PC-3 (cell line): ENCODE measurements at regions not wholly inside any gene's neighbourhood (a gene's known extent, or its start where the extent isn't known, plus 50 kb on each side); places are given as distances from the start of the nearest gene placed in this dataset.

Source experiments
- ATAC-seq: fragments of 200-7000 bp; cut with Tn5 transposase; 2 replicates; pipeline ENCODE4 v1.9.1; 2020; ENCODE audit warnings: mild to moderate bottlenecking, moderate library complexity
- BruUV-seq: library from RNA; stranded (reverse); fragments of 400-500 nt; replicated peaks from 2 replicates; lab custom pipeline; 2021; lab: Mats Ljungman, UMichigan
- CTCF ChIA-PET: fragments of 300-600 bp; sonication (Branson Sonifier 250); formaldehyde crosslinking; loops from one replicate; lab custom pipeline; 2022; ENCODE audit warnings: antibody characterized with exemption; lab: Charles Lee
- POLR2A ChIA-PET: fragments of 300-600 bp; sonication (Branson Sonifier 250); formaldehyde crosslinking; loops from one replicate; lab custom pipeline; 2022; ENCODE audit warnings: antibody characterized with exemption; ENCODE audit not compliant: unreplicated experiment; lab: Charles Lee
- DNase-seq: peaks from one replicate; pipeline ENCODE4 v3.0.0-alpha.2; 2015
- H2AFZ ChIP-seq: fragments of 300-600 bp; sonication (generic); 2 replicates; pipeline ENCODE4 v1.6.0; 2016; ENCODE audit warnings: antibody characterized with exemption, low read length
- H3F3A ChIP-seq: fragments of 300-600 bp; sonication (generic); one replicate; pipeline ENCODE4 v1.6.0; 2017; ENCODE audit warnings: antibody characterized with exemption, low read length, control low read depth, mild to moderate bottlenecking; ENCODE audit not compliant: unreplicated experiment
- H3K27ac ChIP-seq: fragments of 300-600 bp; sonication (generic); 2 replicates; pipeline ENCODE4 v1.5.1; 2016; ENCODE audit warnings: mild to moderate bottlenecking, low read length
- H3K27me3 ChIP-seq: fragments of 300-600 bp; sonication (generic); 2 replicates; pipeline ENCODE4 v1.6.1; 2016; ENCODE audit warnings: low read length, mixed read lengths
- H3K36me3 ChIP-seq: fragments of 300-600 bp; sonication (generic); 2 replicates; pipeline ENCODE4 v1.6.1; 2016; ENCODE audit warnings: low read depth, mixed run types, low read length, mixed read lengths
- H3K4me1 ChIP-seq: fragments of 300-600 bp; sonication (generic); 2 replicates; pipeline ENCODE4 v1.5.1; 2016; ENCODE audit warnings: low read length; ENCODE audit not compliant: insufficient read depth
- H3K4me2 ChIP-seq: fragments of 300-600 bp; sonication (generic); 2 replicates; pipeline ENCODE4 v1.6.0; 2016; ENCODE audit warnings: low read length
- H3K4me3 ChIP-seq: fragments of 300-600 bp; sonication (generic); 2 replicates; pipeline ENCODE4 v1.5.1; 2016; ENCODE audit warnings: mild to moderate bottlenecking, low read length, mixed read lengths
- H3K79me2 ChIP-seq: fragments of 300-600 bp; sonication (generic); 2 replicates; pipeline ENCODE4 v1.6.1; 2017; ENCODE audit warnings: low read length, mixed read lengths
- H3K9ac ChIP-seq: fragments of 300-600 bp; sonication (generic); 2 replicates; pipeline ENCODE4 v1.6.0; 2016; ENCODE audit warnings: mild to moderate bottlenecking, low read length
- H3K9me2 ChIP-seq: fragments of 300-600 bp; sonication (generic); replicated peaks from 2 replicates; pipeline ENCODE4 v1.6.1; 2016; ENCODE audit warnings: mixed run types, low read length, mixed read lengths
- H3K9me3 ChIP-seq: fragments of 300-600 bp; sonication (generic); 2 replicates; pipeline ENCODE4 v1.6.1; 2016; ENCODE audit warnings: low read length, mixed read lengths
- H4K20me1 ChIP-seq: fragments of 300-600 bp; sonication (generic); 2 replicates; pipeline ENCODE4 v1.6.1; 2016; ENCODE audit warnings: low read length, mixed read lengths
- CTCF ChIP-seq: fragments of 300-600 bp; sonication (generic); conservative IDR thresholded peaks from 2 replicates; pipeline ENCODE4 v1.5.1; 2017; ENCODE audit warnings: antibody characterized with exemption, low read depth, mild to moderate bottlenecking, low read length
- EZH2 ChIP-seq: fragments of 300-600 bp; sonication (generic); IDR thresholded peaks from one replicate; pipeline ENCODE4 v1.6.1; 2017; ENCODE audit warnings: antibody characterized with exemption, mild to moderate bottlenecking, low read length; ENCODE audit not compliant: unreplicated experiment
- EZH2phosphoT487 ChIP-seq: fragments of 300-600 bp; sonication (generic); IDR thresholded peaks from 2 replicates; pipeline ENCODE4 v1.6.1; 2018; ENCODE audit warnings: mild to moderate bottlenecking, antibody characterized with exemption, low read length, borderline replicate concordance
- intact Hi-C: fragments of 100-400 bp; cut with micrococcal nuclease; formaldehyde crosslinking; loops from 2 replicates; pipeline ENCODE4 v1.9.0; 2023

DNA sequence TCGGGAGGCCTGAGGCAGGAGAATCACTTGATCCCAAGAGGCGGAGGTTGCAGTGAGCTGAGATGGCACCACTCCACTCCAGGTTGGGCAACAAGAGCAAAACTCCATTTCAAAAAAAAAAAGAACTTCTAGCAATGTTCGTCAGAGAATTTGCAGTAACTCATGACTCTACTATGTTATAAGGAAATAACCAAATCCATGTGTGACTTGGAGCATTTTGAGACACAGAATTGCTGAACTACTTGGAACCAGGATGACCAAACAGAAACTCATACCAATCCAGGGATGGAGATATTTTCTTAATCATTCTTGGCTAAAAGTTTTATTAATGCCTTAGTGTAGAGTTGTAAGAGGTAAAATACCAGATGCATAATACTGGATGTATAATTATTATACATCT, 99.9 kb upstream of the BNC2 start:
- H3K27ac ChIP-seq, result no peak overlapping the region
- POLR2A ChIA-PET, result no interaction called here
- no peak overlapping the region for H3K9ac ChIP-seq
- no peak overlapping the region for H3K4me2 ChIP-seq
- H3K9me2 ChIP-seq, result no peaks in the 10 kb centered on the region
- no TSS peak for BruUV-seq
- no peak overlapping the region for H3K4me3 ChIP-seq
- no peaks in the 10 kb centered on the region for H3K36me3 ChIP-seq
- no peaks in the 10 kb centered on the region for H3F3A ChIP-seq
- ATAC-seq (no peak), DNase-seq (no peak)
- TF ChIP-seq EZH2 (no peak), EZH2phosphoT487 (no peak), CTCF (no peak)
- no peaks in the 10 kb centered on the region for H3K9me3 ChIP-seq
- H4K20me1 ChIP-seq, result no peaks in the 10 kb centered on the region
- intact Hi-C loops, result no loop called here
- no peaks in the 10 kb centered on the region for H3K79me2 ChIP-seq
- no peak overlapping the region for H2AFZ ChIP-seq
- CTCF ChIA-PET, result no interaction called here
- no peaks in the 10 kb centered on the region for H3K27me3 ChIP-seq
- H3K4me1 ChIP-seq, result no peaks in the 10 kb centered on the region

GRCh38 chr9:16964228-16964627, 93.8 kb upstream of the BNC2 start:
- no peaks in the 10 kb centered on the region for H3K36me3 ChIP-seq
- ChIA-PET CTCF (no interaction called here), POLR2A (interaction anchor here (0.5 to 0.6 kb wide), 2 partner anchors 300 to 906 kb away, joined by 4 read pairs; no protein-coding TSS in a partner anchor)
- peak overlapping the region; percentile 74 for H3K4me2 ChIP-seq
- H4K20me1 ChIP-seq, result no peaks in the 10 kb centered on the region
- ATAC-seq (peak; percentile 98), DNase-seq (peak; percentile 96)
- no peaks in the 10 kb centered on the region for H3K27me3 ChIP-seq
- H3K4me3 ChIP-seq, result peak overlapping the region; percentile 32; the same call in 1 of the 2 replicates
- no TSS peak for BruUV-seq
- no peaks in the 10 kb centered on the region for H3K9me3 ChIP-seq
- intact Hi-C loops, result no loop called here
- no peaks in the 10 kb centered on the region for H3K79me2 ChIP-seq
- H3K9me2 ChIP-seq, result no peaks in the 10 kb centered on the region
- TF ChIP-seq CTCF (no peak), EZH2phosphoT487 (no peak), EZH2 (no peak)
- peaks cover 20% of the 10 kb centered on the region for H3K4me1 ChIP-seq
- peak overlapping the region; percentile 56 for H3K9ac ChIP-seq
- peak overlapping the region; percentile 92 for H3K27ac ChIP-seq
- H3F3A ChIP-seq, result no peaks in the 10 kb centered on the region
- H2AFZ ChIP-seq, result peak overlapping the region; percentile 69

DNA sequence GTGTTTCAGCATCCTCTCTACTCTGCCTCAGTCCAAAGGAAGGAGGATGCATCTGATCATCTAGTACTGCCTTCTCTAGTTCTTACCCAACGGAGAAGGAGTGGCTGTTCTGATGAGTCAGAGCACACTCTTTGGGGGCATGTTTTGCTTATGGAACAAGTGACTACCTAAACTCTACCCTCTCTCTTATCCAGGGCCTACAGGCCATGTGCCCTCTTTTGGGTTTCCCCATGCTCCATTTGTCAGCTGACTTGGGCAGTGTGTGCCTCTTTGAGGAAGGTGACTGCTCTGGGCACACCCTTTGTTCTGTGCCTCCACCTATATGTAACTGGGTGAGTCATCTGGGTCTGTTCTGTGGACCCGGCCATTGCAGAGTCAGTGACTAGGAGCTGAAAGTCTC, 89.6 kb upstream of the BNC2 start:
- H3K9ac ChIP-seq, result no peak overlapping the region
- BruUV-seq, result no TSS peak
- no peaks in the 10 kb centered on the region for H3K27me3 ChIP-seq
- no peaks in the 10 kb centered on the region for H3K36me3 ChIP-seq
- H3K4me2 ChIP-seq, result no peak overlapping the region
- no peak overlapping the region for H3K4me3 ChIP-seq
- TF ChIP-seq CTCF (no peak), EZH2phosphoT487 (no peak), EZH2 (no peak)
- no peak overlapping the region for H3K27ac ChIP-seq
- H3K9me3 ChIP-seq, result no peaks in the 10 kb centered on the region
- peaks cover 20% of the 10 kb centered on the region for H3K4me1 ChIP-seq
- ATAC-seq (no peak), DNase-seq (peak; percentile 19)
- ChIA-PET CTCF (no interaction called here), POLR2A (no interaction called here)
- H3K9me2 ChIP-seq, result no peaks in the 10 kb centered on the region
- no peak overlapping the region for H2AFZ ChIP-seq
- intact Hi-C loops, result no loop called here
- no peaks in the 10 kb centered on the region for H3K79me2 ChIP-seq
- no peaks in the 10 kb centered on the region for H3F3A ChIP-seq
- no peaks in the 10 kb centered on the region for H4K20me1 ChIP-seq
